Neutrophil (primary cell): ENCODE measurements at regions not wholly inside any gene's neighbourhood (a gene's known extent, or its start where the extent isn't known, plus 50 kb on each side); places are given as distances from the start of the nearest gene placed in this dataset.

Experiments used
- H3K27ac ChIP-seq: fragments of 200-600 bp; sonication (generic); 2 replicates; pipeline ENCODE4 v1.5.1; 2016; ENCODE audit warnings: mild to moderate bottlenecking, moderate library complexity
- H3K27me3 ChIP-seq: fragments of 200-600 bp; sonication (generic); 2 replicates; pipeline ENCODE4 v1.6.0; 2016; ENCODE audit warnings: mild to moderate bottlenecking
- H3K36me3 ChIP-seq: fragments of 200-600 bp; sonication (generic); 2 replicates; pipeline ENCODE4 v1.5.1; 2017
- H3K4me1 ChIP-seq, 2 experiments: fragments of 200-600 bp in 1 of 2; sonication (generic) in 1 of 2; 1 replicate in 1 of 2; 2 replicates in 1 of 2; pipeline versions ENCODE4 v1.5.1 to v1.6.1; 2013 to 2016; ENCODE audit warnings: low read depth in 1 of 2, low read length in 1 of 2, mild to moderate bottlenecking in 1 of 2, moderate library complexity in 1 of 2; ENCODE audit not compliant: control insufficient read depth in 1 of 2, insufficient read depth in 1 of 2
- H3K4me3 ChIP-seq, 2 experiments: fragments of 200-600 bp in 1 of 2; sonication (generic) in 1 of 2; 1 replicate in 1 of 2; 2 replicates in 1 of 2; pipeline ENCODE4 v1.5.1; 2013 to 2016; ENCODE audit warnings: low read depth in 1 of 2, low read length in 1 of 2, mild to moderate bottlenecking in 1 of 2, moderate library complexity in 1 of 2
- H3K9me3 ChIP-seq: fragments of 200-600 bp; sonication (generic); 2 replicates; pipeline ENCODE4 v1.5.1; 2016
- TF ChIP-seq, protein P1 (sequence below): fragments of 200-600 bp; sonication (generic); IDR thresholded peaks from 2 replicates; pipeline ENCODE4 v1.5.1; 2016; ENCODE audit warnings: antibody characterized with exemption

DNA sequence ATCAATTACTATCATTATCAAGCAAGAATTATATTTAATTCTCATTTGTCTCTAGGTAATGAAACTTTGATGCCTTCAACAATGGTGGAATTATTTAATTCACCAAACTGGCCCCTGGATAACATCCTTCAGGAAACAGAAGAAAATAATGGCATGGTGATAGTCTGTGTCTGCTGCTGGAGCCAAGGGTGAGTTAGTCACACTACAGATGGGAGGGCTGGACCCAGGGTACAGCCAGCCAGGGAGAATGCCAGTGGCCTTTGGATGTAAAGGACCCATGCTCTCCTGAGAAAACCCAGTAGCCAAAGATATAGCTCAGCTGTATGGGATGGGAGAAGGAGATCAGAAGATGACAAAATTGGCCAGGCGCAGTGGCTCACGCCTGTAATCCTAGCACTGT, 60.0 kb upstream of the CNKSR3 start:
- no peaks in the 10 kb centered on the region for H3K9me3 ChIP-seq
- TF ChIP-seq, protein P1, sequence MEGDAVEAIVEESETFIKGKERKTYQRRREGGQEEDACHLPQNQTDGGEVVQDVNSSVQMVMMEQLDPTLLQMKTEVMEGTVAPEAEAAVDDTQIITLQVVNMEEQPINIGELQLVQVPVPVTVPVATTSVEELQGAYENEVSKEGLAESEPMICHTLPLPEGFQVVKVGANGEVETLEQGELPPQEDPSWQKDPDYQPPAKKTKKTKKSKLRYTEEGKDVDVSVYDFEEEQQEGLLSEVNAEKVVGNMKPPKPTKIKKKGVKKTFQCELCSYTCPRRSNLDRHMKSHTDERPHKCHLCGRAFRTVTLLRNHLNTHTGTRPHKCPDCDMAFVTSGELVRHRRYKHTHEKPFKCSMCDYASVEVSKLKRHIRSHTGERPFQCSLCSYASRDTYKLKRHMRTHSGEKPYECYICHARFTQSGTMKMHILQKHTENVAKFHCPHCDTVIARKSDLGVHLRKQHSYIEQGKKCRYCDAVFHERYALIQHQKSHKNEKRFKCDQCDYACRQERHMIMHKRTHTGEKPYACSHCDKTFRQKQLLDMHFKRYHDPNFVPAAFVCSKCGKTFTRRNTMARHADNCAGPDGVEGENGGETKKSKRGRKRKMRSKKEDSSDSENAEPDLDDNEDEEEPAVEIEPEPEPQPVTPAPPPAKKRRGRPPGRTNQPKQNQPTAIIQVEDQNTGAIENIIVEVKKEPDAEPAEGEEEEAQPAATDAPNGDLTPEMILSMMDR, result no peak
- H3K4me1 ChIP-seq, result no peaks in the 10 kb centered on the region
- H3K4me3 ChIP-seq, result no peak overlapping the region
- H3K27me3 ChIP-seq, result no peaks in the 10 kb centered on the region
- H3K36me3 ChIP-seq, result no peaks in the 10 kb centered on the region
- no peak overlapping the region for H3K27ac ChIP-seq

DNA sequence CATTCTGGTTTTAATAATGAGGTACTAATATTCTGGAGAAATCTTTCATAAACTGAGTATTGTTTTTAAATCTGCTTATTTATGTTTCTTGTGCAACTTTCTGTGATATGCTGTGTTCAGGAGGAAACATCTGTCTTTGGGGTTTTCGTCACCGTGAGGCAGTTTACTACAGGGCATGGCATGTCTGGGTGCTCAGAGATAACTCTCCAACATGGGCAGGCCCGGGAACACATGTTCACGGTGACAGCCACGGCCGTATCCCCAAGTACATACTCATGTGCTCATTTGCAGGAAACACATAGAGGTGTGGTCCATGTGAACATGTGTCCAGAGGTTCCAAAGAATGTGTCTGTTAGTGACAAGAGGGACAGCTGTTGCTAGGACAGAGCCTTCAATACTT, 62.1 kb upstream of the CNKSR3 start:
- Histone ChIP-seq H3K4me1 (no peaks in the 10 kb centered on the region), H3K27ac (no peak overlapping the region), H3K9me3 (no peaks in the 10 kb centered on the region), H3K4me3 (no peak overlapping the region), H3K36me3 (no peaks in the 10 kb centered on the region), H3K27me3 (no peaks in the 10 kb centered on the region)
- TF ChIP-seq, protein P1, result no peak

DNA sequence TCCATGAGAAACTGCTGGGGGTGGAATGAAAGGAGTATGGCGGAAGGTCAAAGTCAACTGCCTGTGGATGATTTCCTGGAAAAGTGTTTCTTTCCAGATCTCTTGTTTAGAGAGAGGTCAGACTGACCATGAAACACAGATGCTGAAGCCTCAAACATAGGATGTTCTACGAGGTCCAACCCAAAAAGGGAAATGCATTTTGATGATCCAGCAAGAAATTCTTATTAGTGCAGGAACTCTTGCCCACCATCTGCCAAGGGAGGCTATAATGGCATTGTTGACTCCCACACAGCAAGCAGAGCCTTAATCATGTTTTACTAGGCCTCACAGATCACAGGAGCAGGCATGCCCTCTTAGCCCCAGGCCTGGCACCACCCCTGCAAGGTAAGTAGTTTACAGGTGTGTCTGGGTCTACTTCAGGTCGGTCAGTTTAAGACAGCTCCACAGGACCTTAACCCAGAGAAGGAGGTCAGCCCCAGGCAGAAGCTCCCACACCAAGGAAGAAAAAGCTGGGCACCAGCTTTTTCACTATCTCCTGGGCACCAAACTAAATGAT, 67.6 kb upstream of the CNKSR3 start:
- Histone ChIP-seq H3K27ac (no peak overlapping the region), H3K27me3 (no peaks in the 10 kb centered on the region), H3K4me3 (no peak overlapping the region), H3K36me3 (no peaks in the 10 kb centered on the region), H3K9me3 (peaks cover 2% of the 10 kb centered on the region), H3K4me1 (no peaks in the 10 kb centered on the region)
- TF ChIP-seq, protein P1, result no peak

DNA sequence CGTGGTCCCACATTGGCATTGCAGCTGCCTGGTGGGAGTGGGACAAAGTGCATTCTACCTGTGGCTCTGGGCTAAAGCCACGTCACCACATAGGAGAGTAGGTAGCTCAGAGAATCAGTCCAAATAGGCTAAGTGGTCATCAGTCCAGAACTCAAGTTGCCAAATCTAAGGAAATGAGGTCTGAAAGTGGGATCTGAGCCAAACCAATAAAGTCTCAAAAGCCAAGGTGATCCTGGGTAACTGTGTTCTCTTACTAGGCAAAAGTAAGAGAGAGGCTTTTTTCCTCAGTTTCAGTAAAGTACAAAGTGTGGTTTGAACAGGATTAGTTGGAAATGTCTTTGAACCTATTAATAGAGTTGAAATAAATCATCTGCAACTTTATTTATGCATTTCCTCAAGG, 68.6 kb upstream of the CNKSR3 start:
- no peaks in the 10 kb centered on the region for H3K4me1 ChIP-seq
- no peaks in the 10 kb centered on the region for H3K27me3 ChIP-seq
- no peaks in the 10 kb centered on the region for H3K36me3 ChIP-seq
- no peak overlapping the region for H3K27ac ChIP-seq
- H3K9me3 ChIP-seq, result peaks cover 2% of the 10 kb centered on the region
- TF ChIP-seq, protein P1, result no peak
- no peak overlapping the region for H3K4me3 ChIP-seq

DNA sequence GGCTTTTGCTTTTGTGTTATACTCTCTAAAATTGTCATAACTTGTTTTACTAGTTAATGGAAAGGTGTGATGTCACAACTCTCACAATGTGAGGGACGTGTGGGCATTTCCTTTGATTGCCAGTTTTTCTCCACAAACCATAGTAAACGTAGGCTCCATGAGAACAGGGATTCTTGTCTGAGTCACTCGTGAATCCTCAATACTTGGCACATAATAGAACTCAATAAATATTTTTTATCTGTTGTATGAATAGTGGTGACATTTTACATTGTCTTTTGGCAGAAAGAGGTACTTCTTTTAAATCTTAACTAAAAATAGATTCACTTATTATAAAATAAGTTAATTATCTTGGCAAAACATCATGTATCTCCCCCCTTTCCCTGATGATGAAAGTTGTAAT, 69.0 kb upstream of the CNKSR3 start:
- TF ChIP-seq, protein P1, result no peak
- H3K27ac ChIP-seq, result no peak overlapping the region
- H3K9me3 ChIP-seq, result peaks cover 2% of the 10 kb centered on the region
- H3K36me3 ChIP-seq, result no peaks in the 10 kb centered on the region
- H3K4me1 ChIP-seq, result no peaks in the 10 kb centered on the region
- H3K4me3 ChIP-seq, result no peak overlapping the region
- H3K27me3 ChIP-seq, result no peaks in the 10 kb centered on the region
